A673 (cell line): ENCODE measurements at regions not wholly inside any gene's neighbourhood (a gene's known extent, or its start where the extent isn't known, plus 50 kb on each side); places are given as distances from the start of the nearest gene placed in this dataset.

ENCODE experiments used
- EZH2 ChIP-seq: fragments of 200-600 bp; sonication (generic); IDR thresholded peaks from 2 replicates; pipeline ENCODE4 v1.6.1; 2017; ENCODE audit warnings: borderline replicate concordance, low read depth, mild to moderate bottlenecking, mixed read lengths, antibody characterized with exemption, low read length; ENCODE audit not compliant: poor library complexity, severe bottlenecking
- TF ChIP-seq, protein P1 (sequence below): fragments of 300-800, 200-600 bp; sonication (generic); conservative IDR thresholded peaks from 2 replicates; pipeline ENCODE4 v1.5.1; 2017; ENCODE audit warnings: low read depth, mild to moderate bottlenecking, antibody characterized with exemption, low read length, moderate library complexity, mixed read lengths

GRCh38 chr7:46580766-46581165 lies 659.7 kb upstream of the IGFBP3 start:
- TF ChIP-seq, protein P1, sequence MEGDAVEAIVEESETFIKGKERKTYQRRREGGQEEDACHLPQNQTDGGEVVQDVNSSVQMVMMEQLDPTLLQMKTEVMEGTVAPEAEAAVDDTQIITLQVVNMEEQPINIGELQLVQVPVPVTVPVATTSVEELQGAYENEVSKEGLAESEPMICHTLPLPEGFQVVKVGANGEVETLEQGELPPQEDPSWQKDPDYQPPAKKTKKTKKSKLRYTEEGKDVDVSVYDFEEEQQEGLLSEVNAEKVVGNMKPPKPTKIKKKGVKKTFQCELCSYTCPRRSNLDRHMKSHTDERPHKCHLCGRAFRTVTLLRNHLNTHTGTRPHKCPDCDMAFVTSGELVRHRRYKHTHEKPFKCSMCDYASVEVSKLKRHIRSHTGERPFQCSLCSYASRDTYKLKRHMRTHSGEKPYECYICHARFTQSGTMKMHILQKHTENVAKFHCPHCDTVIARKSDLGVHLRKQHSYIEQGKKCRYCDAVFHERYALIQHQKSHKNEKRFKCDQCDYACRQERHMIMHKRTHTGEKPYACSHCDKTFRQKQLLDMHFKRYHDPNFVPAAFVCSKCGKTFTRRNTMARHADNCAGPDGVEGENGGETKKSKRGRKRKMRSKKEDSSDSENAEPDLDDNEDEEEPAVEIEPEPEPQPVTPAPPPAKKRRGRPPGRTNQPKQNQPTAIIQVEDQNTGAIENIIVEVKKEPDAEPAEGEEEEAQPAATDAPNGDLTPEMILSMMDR, result no peak
- no peak for TF ChIP-seq EZH2
